Lower lobe of right lung (tissue), 2 donors: ENCODE measurements at regions not wholly inside any gene's neighbourhood (a gene's known extent, or its start where the extent isn't known, plus 50 kb on each side); places are given as distances from the start of the nearest gene placed in this dataset.

Experiments used
- ATAC-seq, 2 donors: fragments of 200-7000 bp; cut with Tn5 transposase; one replicate each; pipeline ENCODE4 v1.9.1; 2020 to 2022; ENCODE audit warnings: mild to moderate bottlenecking in 2 of 2, moderate library complexity in 2 of 2
- DNase-seq: peaks from one replicate; pipeline ENCODE4 v3.0.0-alpha.2; 2020
- H3K27ac ChIP-seq: fragments of 200-600 bp; one replicate; pipeline ENCODE4 v1.8.0; 2022
- H3K27me3 ChIP-seq: fragments of 200-600 bp; one replicate; pipeline ENCODE4 v1.8.0; 2022; ENCODE audit warnings: low read depth
- H3K36me3 ChIP-seq: fragments of 200-600 bp; one replicate; pipeline ENCODE4 v1.8.0; 2022; ENCODE audit warnings: mild to moderate bottlenecking
- H3K4me1 ChIP-seq: fragments of 200-600 bp; one replicate; pipeline ENCODE4 v1.8.0; 2022
- H3K4me3 ChIP-seq: fragments of 200-600 bp; one replicate; pipeline ENCODE4 v1.8.0; 2022; ENCODE audit warnings: mild to moderate bottlenecking
- H3K9me3 ChIP-seq: fragments of 200-600 bp; one replicate; pipeline ENCODE4 v1.8.0; 2022
- CTCF ChIP-seq: fragments of 200-600 bp; IDR thresholded peaks from one replicate; pipeline ENCODE4 v1.8.0; 2022; ENCODE audit warnings: antibody characterized with exemption, mild to moderate bottlenecking
- intact Hi-C: fragments of 100-400 bp; cut with DNase I; formaldehyde crosslinking; loops from one replicate; pipeline ENCODE4 v1.11.0; 2022
- donor health status: DM: no; HTN: yes; CAD: no; lungs with severe emphysema.

GRCh38 chr2:16103614-16104314 lies 163.4 kb downstream of the MYCN start:
- no peak for DNase-seq
- H3K27ac ChIP-seq: no peak overlapping the region
- ATAC-seq: no peak
- intact Hi-C loops: no loop called here
- H3K9me3 ChIP-seq: no peaks in the 10 kb centered on the region
- TF ChIP-seq CTCF: no peak
- H3K4me1 ChIP-seq: no peaks in the 10 kb centered on the region
- peaks cover 8% of the 10 kb centered on the region for H3K27me3 ChIP-seq
- no peaks in the 10 kb centered on the region for H3K36me3 ChIP-seq
- no peak overlapping the region for H3K4me3 ChIP-seq

GRCh38 chr2:16102976-16103380 lies 162.6 kb downstream of the MYCN start:
- Histone ChIP-seq H3K4me1 (no peaks in the 10 kb centered on the region), H3K9me3 (no peaks in the 10 kb centered on the region), H3K4me3 (no peak overlapping the region), H3K36me3 (no peaks in the 10 kb centered on the region), H3K27ac (no peak overlapping the region), H3K27me3 (peaks cover 8% of the 10 kb centered on the region)
- intact Hi-C loops: no loop called here
- DNase-seq (no peak), ATAC-seq (no peak)
- no peak for TF ChIP-seq CTCF

DNA sequence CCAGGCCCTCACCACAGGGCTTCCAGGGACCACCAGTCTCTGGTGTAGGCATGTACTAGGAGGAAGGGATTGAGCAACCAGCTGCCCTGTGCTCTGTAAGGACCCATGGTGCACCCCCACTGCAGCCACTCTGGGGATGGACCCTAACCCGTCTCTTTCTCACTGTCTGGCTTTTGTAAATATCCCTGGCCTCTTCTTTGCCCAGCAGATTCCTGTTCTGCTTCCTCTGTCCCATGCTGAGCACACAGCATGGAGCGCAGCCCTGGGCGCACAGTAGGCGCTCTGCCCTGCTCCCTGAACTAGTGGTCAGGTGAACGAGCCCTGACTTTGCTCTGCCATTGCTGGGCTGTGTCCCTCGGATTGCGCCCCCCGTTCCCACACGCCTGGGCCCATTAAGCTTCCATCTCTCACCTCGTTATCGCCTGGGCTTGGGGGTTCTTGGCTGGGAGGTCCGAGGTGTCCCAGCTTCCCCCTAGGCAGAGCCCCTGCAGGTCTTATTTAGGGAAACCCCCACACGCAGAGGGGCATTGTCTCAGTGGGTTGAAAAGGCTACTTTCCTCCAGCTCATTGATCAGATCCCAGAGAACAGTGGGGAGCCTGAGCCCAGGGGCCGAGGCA lies 162.1 kb downstream of the MYCN start:
- Histone ChIP-seq H3K9me3 (no peaks in the 10 kb centered on the region), H3K27me3 (peaks cover 8% of the 10 kb centered on the region), H3K27ac (no peak overlapping the region), H3K4me3 (no peak overlapping the region), H3K4me1 (no peaks in the 10 kb centered on the region), H3K36me3 (no peaks in the 10 kb centered on the region)
- no peak for DNase-seq
- TF ChIP-seq CTCF: no peak
- ATAC-seq: no peak
- intact Hi-C loops: no loop called here

- Histone ChIP-seq H3K27me3 (peaks cover 7% of the 10 kb centered on the region), H3K4me3 (no peak overlapping the region), H3K9me3 (no peaks in the 10 kb centered on the region), H3K4me1 (no peaks in the 10 kb centered on the region), H3K36me3 (no peaks in the 10 kb centered on the region), H3K27ac (no peak overlapping the region)
- no peak for DNase-seq
- intact Hi-C loops: no loop called here
- TF ChIP-seq CTCF: no peak
- no peak for ATAC-seq
Measured at GRCh38 chr2:16101196-16101595, 160.8 kb downstream of the MYCN start.

GRCh38 chr2:16100006-16100405 lies 159.7 kb downstream of the MYCN start:
- Histone ChIP-seq H3K36me3 (no peaks in the 10 kb centered on the region), H3K9me3 (no peaks in the 10 kb centered on the region), H3K4me3 (no peak overlapping the region), H3K4me1 (no peaks in the 10 kb centered on the region), H3K27me3 (no peaks in the 10 kb centered on the region), H3K27ac (no peak overlapping the region)
- intact Hi-C loops: no loop called here
- no peak for DNase-seq
- TF ChIP-seq CTCF: no peak
- ATAC-seq: peak in 1 of 2 donors; percentile 11
